ENCODE measurements at regions not wholly inside any gene's neighbourhood (a gene's known extent, or its start where the extent isn't known, plus 50 kb on each side); places are given as distances from the start of the nearest gene placed in this dataset.

DNA sequence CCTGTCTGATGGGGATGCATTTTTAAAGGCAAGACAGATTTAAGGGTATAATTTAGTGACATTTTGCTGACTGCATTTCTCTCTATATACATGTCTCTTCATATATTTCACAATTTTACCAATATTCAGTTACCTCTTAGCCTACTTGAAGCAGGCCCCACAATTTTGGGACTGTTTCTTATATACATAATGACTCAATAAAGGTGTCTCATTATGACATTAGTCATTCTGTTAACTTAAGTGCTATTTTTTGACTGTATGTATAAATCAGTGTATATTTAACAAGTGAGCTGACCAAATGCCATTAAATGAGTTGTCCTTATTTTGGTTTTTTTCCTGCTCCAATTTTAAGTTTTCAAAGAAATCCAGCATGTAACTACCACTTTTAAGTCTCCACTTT, 313.3 kb downstream of the SOX4 start:
- Histone ChIP-seq H3K27me3 (no peaks in the 10 kb centered on the region), H3K9me3 (no peaks in the 10 kb centered on the region), H3K4me3 (no peak overlapping the region), H3K4me1 (no peaks in the 10 kb centered on the region), H3K36me3 (no peaks in the 10 kb centered on the region), H3K27ac (replicated peaks in 1 of 4) (no peak overlapping the region)
- intact Hi-C loops (cut with DNase I), result no loop called here
- DNase-seq (ENCODE audit: extremely low spot score), result no peak
- TF ChIP-seq, protein P1, sequence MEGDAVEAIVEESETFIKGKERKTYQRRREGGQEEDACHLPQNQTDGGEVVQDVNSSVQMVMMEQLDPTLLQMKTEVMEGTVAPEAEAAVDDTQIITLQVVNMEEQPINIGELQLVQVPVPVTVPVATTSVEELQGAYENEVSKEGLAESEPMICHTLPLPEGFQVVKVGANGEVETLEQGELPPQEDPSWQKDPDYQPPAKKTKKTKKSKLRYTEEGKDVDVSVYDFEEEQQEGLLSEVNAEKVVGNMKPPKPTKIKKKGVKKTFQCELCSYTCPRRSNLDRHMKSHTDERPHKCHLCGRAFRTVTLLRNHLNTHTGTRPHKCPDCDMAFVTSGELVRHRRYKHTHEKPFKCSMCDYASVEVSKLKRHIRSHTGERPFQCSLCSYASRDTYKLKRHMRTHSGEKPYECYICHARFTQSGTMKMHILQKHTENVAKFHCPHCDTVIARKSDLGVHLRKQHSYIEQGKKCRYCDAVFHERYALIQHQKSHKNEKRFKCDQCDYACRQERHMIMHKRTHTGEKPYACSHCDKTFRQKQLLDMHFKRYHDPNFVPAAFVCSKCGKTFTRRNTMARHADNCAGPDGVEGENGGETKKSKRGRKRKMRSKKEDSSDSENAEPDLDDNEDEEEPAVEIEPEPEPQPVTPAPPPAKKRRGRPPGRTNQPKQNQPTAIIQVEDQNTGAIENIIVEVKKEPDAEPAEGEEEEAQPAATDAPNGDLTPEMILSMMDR (IDR thresholded peaks at IDR 0.05), result no peak
- TF ChIP-seq POLR2A (IDR thresholded peaks at IDR 0.05; ENCODE audit: low read depth), result no peak
- TF ChIP-seq POLR2AphosphoS5 (IDR thresholded peaks at IDR 0.05), result no peak
- TF ChIP-seq EP300 (IDR thresholded peaks at IDR 0.05), result no peak

DNA sequence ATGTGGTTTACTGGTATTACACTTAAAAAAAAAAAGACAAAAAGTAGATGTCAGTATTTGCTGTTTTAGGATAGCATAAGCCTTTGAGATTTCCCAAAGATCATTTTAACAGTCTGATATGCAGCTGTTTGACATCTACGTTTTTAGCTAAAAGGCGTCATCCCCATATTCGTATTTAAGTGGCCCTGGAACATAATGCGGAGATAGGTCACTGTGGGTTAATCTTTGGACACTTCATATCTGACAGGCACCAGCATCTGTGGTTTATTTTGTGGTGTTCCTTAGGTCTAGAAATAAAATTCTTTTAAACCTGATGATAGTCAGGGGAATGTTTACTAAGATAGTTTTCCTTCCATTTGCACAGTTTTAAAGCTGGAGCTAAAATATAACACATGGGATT, 313.7 kb downstream of the SOX4 start:
- no peaks in the 10 kb centered on the region for H3K9me3 ChIP-seq
- H3K27me3 ChIP-seq, result no peaks in the 10 kb centered on the region
- no peaks in the 10 kb centered on the region for H3K4me1 ChIP-seq
- 91% methylated on average over 4 of the region's 4 CpGs for WGBS
- intact Hi-C loops (cut with DNase I), result no loop called here
- no peak for DNase-seq (ENCODE audit: extremely low spot score)
- no peaks in the 10 kb centered on the region for H3K36me3 ChIP-seq
- no peak for TF ChIP-seq POLR2AphosphoS5 (IDR thresholded peaks at IDR 0.05)
- no peak overlapping the region for H3K4me3 ChIP-seq
- no peak overlapping the region for H3K27ac ChIP-seq (replicated peaks in 1 of 4)

DNA sequence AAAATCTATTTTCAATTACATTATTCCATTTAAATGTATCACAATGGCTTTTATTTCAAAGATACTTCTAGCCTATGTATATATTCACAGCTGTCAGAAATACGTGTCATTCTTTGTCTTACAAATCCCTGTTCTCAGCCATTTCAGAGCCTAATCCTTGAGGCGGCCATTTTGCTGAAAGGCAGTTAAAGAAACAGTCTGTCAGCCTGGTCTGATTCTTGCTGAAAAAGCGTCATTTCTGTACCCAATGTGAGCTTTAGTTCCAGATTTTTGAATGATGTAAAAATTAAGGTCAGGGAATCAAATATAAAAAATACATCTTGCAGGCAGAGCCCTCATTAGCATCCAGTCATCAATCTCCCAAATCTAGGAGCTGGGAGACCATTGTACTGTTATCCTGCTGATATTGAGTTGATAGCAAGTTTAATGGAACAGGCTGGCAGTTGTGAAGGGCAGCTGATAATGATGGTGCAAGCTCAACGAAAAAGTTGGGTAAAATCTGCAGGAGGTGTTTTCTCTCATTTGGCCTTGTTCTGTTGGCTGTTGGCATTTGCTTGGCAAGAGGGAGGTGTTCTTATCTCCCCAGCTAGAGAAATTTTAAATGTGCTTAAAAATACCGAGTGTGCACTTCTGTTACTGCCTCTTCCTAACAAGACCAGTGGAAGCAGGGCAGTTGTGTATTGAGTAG, 314.8 kb downstream of the SOX4 start:
- intact Hi-C loops (cut with DNase I), result no loop called here

DNA sequence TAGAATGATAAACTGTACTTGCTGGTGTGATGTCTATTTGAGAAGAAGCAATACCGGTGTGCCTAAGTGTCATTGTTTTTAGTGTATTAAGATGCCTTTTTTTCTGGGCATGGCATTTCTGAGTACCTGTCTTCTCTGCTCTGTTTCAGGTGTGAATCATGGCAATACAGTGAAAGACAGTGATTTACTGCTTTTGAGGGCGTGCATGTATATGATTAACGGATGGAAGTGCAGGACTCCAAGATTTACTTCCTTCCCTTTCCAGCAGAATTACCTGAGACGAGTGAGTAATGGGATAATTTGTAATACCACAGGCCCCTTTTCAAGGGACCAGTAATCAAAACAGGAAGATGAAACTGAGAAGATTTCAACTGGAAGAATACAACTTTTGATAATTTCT, 315.8 kb downstream of the SOX4 start:
- no peaks in the 10 kb centered on the region for H3K27me3 ChIP-seq
- H3K27ac ChIP-seq (replicated peaks in 1 of 4), result no peak overlapping the region
- intact Hi-C loops (cut with DNase I), result no loop called here
- H3K4me1 ChIP-seq, result no peaks in the 10 kb centered on the region
- WGBS, result 98% methylated on average over 4 of the region's 4 CpGs
- H3K36me3 ChIP-seq, result no peaks in the 10 kb centered on the region
- no peak overlapping the region for H3K4me3 ChIP-seq
- no peak for DNase-seq (ENCODE audit: extremely low spot score)
- TF ChIP-seq EP300 (IDR thresholded peaks at IDR 0.05) (no peak), POLR2AphosphoS5 (IDR thresholded peaks at IDR 0.05) (no peak), POLR2A (IDR thresholded peaks at IDR 0.05; ENCODE audit: low read depth) (no peak)
- TF ChIP-seq, protein P1 (IDR thresholded peaks at IDR 0.05), result no peak
- H3K9me3 ChIP-seq, result no peaks in the 10 kb centered on the region

More for the DNA sequence above, 314.8 kb downstream of the SOX4 start:
- no peaks in the 10 kb centered on the region for H3K27me3 ChIP-seq
- H3K36me3 ChIP-seq, result no peaks in the 10 kb centered on the region
- H3K4me3 ChIP-seq, result no peak overlapping the region
- H3K27ac ChIP-seq (replicated peaks in 1 of 4), result no peak overlapping the region
- TF ChIP-seq, protein P1 (IDR thresholded peaks at IDR 0.05), result no peak
- TF ChIP-seq POLR2A (IDR thresholded peaks at IDR 0.05; ENCODE audit: low read depth) (no peak), POLR2AphosphoS5 (IDR thresholded peaks at IDR 0.05) (no peak), EP300 (IDR thresholded peaks at IDR 0.05) (no peak)
- H3K4me1 ChIP-seq, result no peaks in the 10 kb centered on the region
- H3K9me3 ChIP-seq, result no peaks in the 10 kb centered on the region
- DNase-seq (ENCODE audit: extremely low spot score), result no peak
- 89% methylated on average over 5 of the region's 5 CpGs for WGBS

DNA sequence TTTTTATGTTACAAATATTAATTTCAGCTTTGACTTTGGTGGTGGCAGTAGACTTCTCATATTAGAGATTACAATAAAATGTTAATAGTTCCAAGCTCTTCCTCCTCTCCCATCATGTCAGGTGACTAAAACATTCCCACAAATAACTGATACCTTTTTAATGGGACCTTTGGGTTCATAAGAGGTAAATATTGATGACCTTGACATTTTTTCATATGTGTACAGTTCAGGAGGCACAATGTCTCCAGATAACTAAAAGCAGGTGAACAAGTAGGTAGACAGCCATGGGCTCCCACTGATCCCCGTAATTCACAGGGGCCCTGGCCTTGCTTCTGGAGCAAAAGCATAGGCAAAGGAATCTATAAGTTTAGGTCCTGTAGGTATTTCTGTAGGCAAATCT, 317.7 kb downstream of the SOX4 start:
- Histone ChIP-seq H3K4me3 (no peak overlapping the region), H3K27me3 (no peaks in the 10 kb centered on the region), H3K4me1 (peaks cover 5 to 12% (median 11%) of the 10 kb centered on the region in 4 donors), H3K27ac (replicated peaks in 1 of 4) (no peak overlapping the region), H3K36me3 (no peaks in the 10 kb centered on the region), H3K9me3 (no peaks in the 10 kb centered on the region)
- TF ChIP-seq POLR2A (IDR thresholded peaks at IDR 0.05; ENCODE audit: low read depth) (no peak), POLR2AphosphoS5 (IDR thresholded peaks at IDR 0.05) (no peak), EP300 (IDR thresholded peaks at IDR 0.05) (no peak)
- TF ChIP-seq, protein P1 (IDR thresholded peaks at IDR 0.05), result no peak
- 88% methylated on average over 1 of the region's 1 CpG for WGBS
- intact Hi-C loops (cut with DNase I), result no loop called here
- no peak for DNase-seq (ENCODE audit: extremely low spot score)

Measured in esophagus muscularis mucosa (tissue), 4 donors.